Fibroblast of mammary gland (primary cell): ENCODE measurements at regions not wholly inside any gene's neighbourhood (a gene's known extent, or its start where the extent isn't known, plus 50 kb on each side); places are given as distances from the start of the nearest gene placed in this dataset.

Experiments used
- DNase-seq: peaks from one replicate; pipeline ENCODE4 v3.0.0-alpha.2; 2010; ENCODE audit warnings: low read depth
- H3K4me3 ChIP-seq: 2 replicates; pipeline ENCODE4 v1.5.1; 2011; ENCODE audit warnings: low read depth, mild to moderate bottlenecking, low read length, moderate library complexity; ENCODE audit not compliant: control insufficient read depth
- TF ChIP-seq, protein P1 (sequence below): conservative IDR thresholded peaks from 2 replicates; pipeline ENCODE4 v1.5.1; 2011; ENCODE audit warnings: low read depth, low read length, inconsistent platforms; ENCODE audit not compliant: control insufficient read depth, insufficient read depth

DNA sequence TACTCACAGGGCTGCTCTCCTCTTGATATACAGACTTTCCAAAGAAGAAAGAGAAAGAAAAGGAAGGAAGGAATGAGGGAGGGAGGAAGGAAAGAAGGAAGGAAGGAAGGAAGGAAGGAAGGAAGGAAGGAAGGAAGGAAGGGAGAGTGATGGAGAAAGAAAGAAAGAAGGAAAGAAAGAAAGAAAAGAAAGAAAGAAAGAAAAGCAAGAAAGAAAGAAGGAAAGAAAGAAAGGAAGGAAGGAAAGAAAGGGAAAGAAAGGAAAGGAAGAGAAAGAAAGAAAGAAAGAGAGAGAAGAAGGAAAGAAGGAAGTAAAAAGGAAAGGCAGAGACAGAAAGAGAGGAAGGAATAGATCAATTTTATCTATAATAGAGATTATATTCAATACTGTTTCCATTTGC, 1257.4 kb downstream of the EPHA7 start:
- TF ChIP-seq, protein P1, sequence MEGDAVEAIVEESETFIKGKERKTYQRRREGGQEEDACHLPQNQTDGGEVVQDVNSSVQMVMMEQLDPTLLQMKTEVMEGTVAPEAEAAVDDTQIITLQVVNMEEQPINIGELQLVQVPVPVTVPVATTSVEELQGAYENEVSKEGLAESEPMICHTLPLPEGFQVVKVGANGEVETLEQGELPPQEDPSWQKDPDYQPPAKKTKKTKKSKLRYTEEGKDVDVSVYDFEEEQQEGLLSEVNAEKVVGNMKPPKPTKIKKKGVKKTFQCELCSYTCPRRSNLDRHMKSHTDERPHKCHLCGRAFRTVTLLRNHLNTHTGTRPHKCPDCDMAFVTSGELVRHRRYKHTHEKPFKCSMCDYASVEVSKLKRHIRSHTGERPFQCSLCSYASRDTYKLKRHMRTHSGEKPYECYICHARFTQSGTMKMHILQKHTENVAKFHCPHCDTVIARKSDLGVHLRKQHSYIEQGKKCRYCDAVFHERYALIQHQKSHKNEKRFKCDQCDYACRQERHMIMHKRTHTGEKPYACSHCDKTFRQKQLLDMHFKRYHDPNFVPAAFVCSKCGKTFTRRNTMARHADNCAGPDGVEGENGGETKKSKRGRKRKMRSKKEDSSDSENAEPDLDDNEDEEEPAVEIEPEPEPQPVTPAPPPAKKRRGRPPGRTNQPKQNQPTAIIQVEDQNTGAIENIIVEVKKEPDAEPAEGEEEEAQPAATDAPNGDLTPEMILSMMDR = no peak
- DNase-seq = no peak
- no peak overlapping the region for H3K4me3 ChIP-seq

DNA sequence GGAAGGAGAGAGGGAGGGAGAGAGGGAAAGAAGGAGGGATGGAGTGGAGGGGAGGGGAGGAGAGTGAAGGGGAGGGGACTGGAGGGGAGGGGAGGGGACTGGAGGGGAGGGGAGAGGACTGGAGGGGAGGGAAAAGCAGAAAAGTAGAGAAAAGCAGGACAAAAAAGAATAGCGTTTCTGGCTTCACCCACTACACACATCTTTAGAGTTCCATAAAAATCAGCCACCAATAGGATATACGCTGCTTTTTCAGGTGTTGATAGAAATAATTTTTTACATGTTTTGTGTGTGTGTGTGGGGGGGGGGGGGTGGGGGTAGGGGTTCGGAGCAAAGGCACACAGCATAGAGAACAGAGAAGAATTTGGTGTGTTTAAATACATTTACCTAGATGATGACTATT, 1259.1 kb downstream of the EPHA7 start:
- no peak overlapping the region for H3K4me3 ChIP-seq
- TF ChIP-seq, protein P1 = no peak
- no peak for DNase-seq

DNA sequence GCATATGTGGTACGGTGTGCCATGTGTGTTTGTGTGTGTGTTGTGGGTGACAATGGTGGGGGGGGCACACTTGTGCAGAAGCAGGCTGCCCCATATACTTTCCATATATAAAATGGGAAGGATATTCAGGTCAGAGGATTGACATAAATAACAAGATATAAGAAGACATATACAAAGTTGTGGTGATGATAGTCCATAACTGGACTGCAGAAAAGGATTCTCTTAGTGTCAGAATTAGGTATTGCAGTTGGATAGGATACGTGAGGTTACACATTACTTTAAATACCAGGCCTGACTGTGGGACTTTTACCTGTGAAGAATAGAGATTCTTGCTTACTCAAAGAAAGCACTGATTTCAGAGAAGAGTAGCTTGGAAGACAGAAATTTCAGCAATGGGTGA, 1260.3 kb downstream of the EPHA7 start:
- TF ChIP-seq, protein P1 = no peak

DNA sequence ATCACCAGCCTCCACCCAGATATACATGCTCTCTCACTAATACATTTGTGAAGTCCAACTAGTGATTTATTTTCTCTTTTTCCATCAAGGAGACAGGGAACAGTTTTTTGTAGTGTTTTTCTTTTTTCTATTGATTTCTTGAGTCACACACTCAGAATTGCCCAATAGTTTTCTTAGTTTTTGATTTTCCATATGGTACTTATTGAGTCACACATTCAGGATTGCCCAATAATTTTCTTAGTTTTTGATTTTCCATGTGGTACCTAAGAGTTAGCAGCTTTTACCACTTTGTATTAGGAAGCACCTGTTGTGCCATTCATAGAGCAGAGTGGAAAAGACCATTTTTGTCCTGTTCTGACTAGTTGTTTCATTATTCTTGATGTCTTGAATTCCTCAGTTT, 1268.8 kb downstream of the EPHA7 start:
- H3K4me3 ChIP-seq = no peak overlapping the region
- TF ChIP-seq, protein P1 = no peak
- no peak for DNase-seq

More for the DNA sequence above, 1260.3 kb downstream of the EPHA7 start:
- DNase-seq = no peak
- no peak overlapping the region for H3K4me3 ChIP-seq

DNA sequence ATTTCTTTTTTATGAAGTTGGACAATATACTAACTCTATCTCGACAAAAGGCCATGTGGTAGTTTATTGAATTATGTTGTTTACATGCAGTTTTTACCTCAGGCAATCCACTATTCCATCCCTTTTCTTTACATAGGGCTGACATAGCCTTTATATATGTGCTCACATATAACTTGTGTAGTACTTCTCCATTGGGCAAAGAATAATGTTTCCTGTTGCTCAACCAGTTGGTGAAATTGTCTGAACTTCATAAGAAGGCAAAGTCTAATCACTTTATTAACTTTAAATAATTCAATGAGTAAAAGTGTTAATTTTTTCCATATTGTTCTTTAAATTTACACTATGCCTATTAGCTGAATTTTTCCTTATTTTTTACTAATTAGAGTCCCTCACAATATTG, 1272.1 kb downstream of the EPHA7 start:
- DNase-seq = no peak
- TF ChIP-seq, protein P1 = no peak
- no peak overlapping the region for H3K4me3 ChIP-seq

DNA sequence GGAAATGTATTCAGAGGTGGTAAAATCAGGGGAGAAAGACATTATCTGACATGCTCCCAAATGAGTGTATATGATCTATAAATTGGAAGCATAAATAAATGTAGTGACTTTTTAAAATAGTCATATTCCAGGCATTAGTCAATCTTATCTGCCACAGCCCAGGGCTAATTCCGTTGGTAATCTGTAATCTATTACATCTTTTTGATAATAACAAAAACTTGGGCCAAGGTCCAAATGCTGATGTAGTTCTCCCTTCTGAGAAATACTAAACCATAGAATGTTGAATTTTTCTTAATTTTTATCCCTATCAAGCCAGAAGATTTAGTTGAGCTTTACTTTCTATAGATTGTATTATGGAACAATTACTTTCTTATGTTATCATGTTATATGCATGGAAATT, 1279.8 kb downstream of the EPHA7 start:
- H3K4me3 ChIP-seq = no peak overlapping the region
- no peak for DNase-seq
- TF ChIP-seq, protein P1 = no peak

DNA sequence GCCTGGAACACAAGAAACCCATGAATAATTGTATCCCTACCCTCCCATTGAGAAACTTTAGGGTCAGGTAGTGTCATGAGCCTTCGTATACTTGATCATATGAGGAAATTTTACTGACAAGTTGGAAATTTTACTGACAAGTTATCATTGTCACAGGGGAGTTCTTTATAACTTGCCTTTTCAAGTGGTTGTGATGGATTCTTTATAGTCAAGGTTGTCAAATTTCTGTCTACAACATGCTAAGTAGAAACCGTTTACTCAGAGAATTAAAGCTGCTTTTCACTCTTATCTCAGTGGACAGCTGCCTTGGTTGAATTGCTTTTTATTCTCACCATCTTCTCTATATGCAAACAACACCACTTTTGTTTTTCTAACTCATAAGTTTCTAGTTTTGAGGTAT, 1286.4 kb downstream of the EPHA7 start:
- H3K4me3 ChIP-seq = no peak overlapping the region
- TF ChIP-seq, protein P1 = no peak
- no peak for DNase-seq
